ENCODE measurements at regions not wholly inside any gene's neighbourhood (a gene's known extent, or its start where the extent isn't known, plus 50 kb on each side); places are given as distances from the start of the nearest gene placed in this dataset.

- in situ Hi-C loops (cut with MboI; ENCODE audit: low pct_unique_long_range_greater_than_20kb, low sequenced_read_pairs, unreplicated experiment), result no loop called here
- no peak for TF ChIP-seq CTCF (IDR thresholded peaks at IDR 0.05; ENCODE audit: extremely low read depth, insufficient read depth, missing control alignments)
These were observed 1034.1 kb downstream of the MCTP2 start for GRCh38 chr15:95265419-95265997.

GRCh38 chr15:95266451-95267061, 1035.2 kb downstream of the MCTP2 start:
- in situ Hi-C loops (cut with MboI; ENCODE audit: low pct_unique_long_range_greater_than_20kb, low sequenced_read_pairs, unreplicated experiment), result no loop called here
- no peak for TF ChIP-seq CTCF (IDR thresholded peaks at IDR 0.05; ENCODE audit: extremely low read depth, insufficient read depth, missing control alignments)
- DNase-seq (ENCODE audit: low spot score), result no peak

More at GRCh38 chr15:95265419-95265997, 1034.1 kb downstream of the MCTP2 start:
- no peak for DNase-seq (ENCODE audit: low spot score)

- in situ Hi-C loops (cut with MboI; ENCODE audit: low pct_unique_long_range_greater_than_20kb, low sequenced_read_pairs, unreplicated experiment), result no loop called here
- TF ChIP-seq CTCF (IDR thresholded peaks at IDR 0.05; ENCODE audit: extremely low read depth, insufficient read depth, missing control alignments), result no peak
- DNase-seq (ENCODE audit: low spot score), result no peak
These were observed 1036.1 kb downstream of the MCTP2 start for GRCh38 chr15:95267481-95267880.

- TF ChIP-seq CTCF (IDR thresholded peaks at IDR 0.05; ENCODE audit: extremely low read depth, insufficient read depth, missing control alignments), result no peak
- DNase-seq (ENCODE audit: low spot score), result no peak
- in situ Hi-C loops (cut with MboI; ENCODE audit: low pct_unique_long_range_greater_than_20kb, low sequenced_read_pairs, unreplicated experiment), result no loop called here
These were observed 1038.2 kb downstream of the MCTP2 start for GRCh38 chr15:95269242-95270183.

- no peak for DNase-seq (ENCODE audit: low spot score)
- TF ChIP-seq CTCF (IDR thresholded peaks at IDR 0.05; ENCODE audit: extremely low read depth, insufficient read depth, missing control alignments), result no peak
- in situ Hi-C loops (cut with MboI; ENCODE audit: low pct_unique_long_range_greater_than_20kb, low sequenced_read_pairs, unreplicated experiment), result no loop called here
These were observed 1042.7 kb downstream of the MCTP2 start for GRCh38 chr15:95274101-95274500.

GRCh38 chr15:95277266-95277665, 1045.9 kb downstream of the MCTP2 start:
- no peak for DNase-seq (ENCODE audit: low spot score)
- in situ Hi-C loops (cut with MboI; ENCODE audit: low pct_unique_long_range_greater_than_20kb, low sequenced_read_pairs, unreplicated experiment), result loop anchor here (25.0 kb wide), 1 partner anchor 690 kb away; no protein-coding TSS in a partner anchor
- TF ChIP-seq CTCF (IDR thresholded peaks at IDR 0.05; ENCODE audit: extremely low read depth, insufficient read depth, missing control alignments), result no peak
